ENCODE measurements at regions not wholly inside any gene's neighbourhood (a gene's known extent, or its start where the extent isn't known, plus 50 kb on each side); places are given as distances from the start of the nearest gene placed in this dataset.

- H3K27ac ChIP-seq = no peak overlapping the region
- H3K36me3 ChIP-seq = no peaks in the 10 kb centered on the region
- H3K27me3 ChIP-seq = no peaks in the 10 kb centered on the region
- WGBS, 2 donors = 90 to 92% methylated on average over 2 of the region's 2 CpGs
- H3K4me1 ChIP-seq = no peaks in the 10 kb centered on the region
- TF ChIP-seq CTCF (IDR thresholded peaks at IDR 0.05) = no peak
- H3K4me3 ChIP-seq = no peak overlapping the region
- intact Hi-C loops (cut with DNase I) = no loop called here
- no peak for ATAC-seq
- no peak for DNase-seq
- H3K9me3 ChIP-seq = no peaks in the 10 kb centered on the region
These were observed 84.1 kb upstream of the PIK3CG start for GRCh38 chr7:106781007-106781406.

GRCh38 chr7:106781828-106782544, 83.1 kb upstream of the PIK3CG start:
- DNase-seq (no peak), ATAC-seq (no peak)
- no peak overlapping the region for H3K4me3 ChIP-seq
- intact Hi-C loops (cut with DNase I) = no loop called here
- no peaks in the 10 kb centered on the region for H3K36me3 ChIP-seq
- no peak overlapping the region for H3K27ac ChIP-seq
- no peaks in the 10 kb centered on the region for H3K9me3 ChIP-seq
- no peaks in the 10 kb centered on the region for H3K27me3 ChIP-seq
- H3K4me1 ChIP-seq = no peaks in the 10 kb centered on the region
- TF ChIP-seq CTCF (IDR thresholded peaks at IDR 0.05) = no peak
- WGBS, 2 donors = 45 to 95% methylated on average over 1 of the region's 1 CpG

GRCh38 chr7:106783286-106783685, 81.8 kb upstream of the PIK3CG start:
- no peaks in the 10 kb centered on the region for H3K36me3 ChIP-seq
- intact Hi-C loops (cut with DNase I) = no loop called here
- H3K4me3 ChIP-seq = no peak overlapping the region
- no peaks in the 10 kb centered on the region for H3K9me3 ChIP-seq
- TF ChIP-seq CTCF (IDR thresholded peaks at IDR 0.05) = no peak
- H3K4me1 ChIP-seq = no peaks in the 10 kb centered on the region
- H3K27ac ChIP-seq = no peak overlapping the region
- DNase-seq = no peak
- peaks cover 0 to 3% (median 0%) of the 10 kb centered on the region in 7 donors for H3K27me3 ChIP-seq
- no peak for ATAC-seq
- 68 to 81% methylated on average over 1 of the region's 1 CpG for WGBS, 2 donors

GRCh38 chr7:106788637-106789036, 76.4 kb upstream of the PIK3CG start:
- no peaks in the 10 kb centered on the region for H3K9me3 ChIP-seq
- H3K27me3 ChIP-seq = peaks cover 0 to 5% (median 0%) of the 10 kb centered on the region in 7 donors
- DNase-seq (no peak), ATAC-seq (no peak)
- 96 to 97% methylated on average over 1 of the region's 1 CpG for WGBS, 2 donors
- no peak overlapping the region for H3K4me3 ChIP-seq
- no peaks in the 10 kb centered on the region for H3K36me3 ChIP-seq
- intact Hi-C loops (cut with DNase I) = no loop called here
- TF ChIP-seq CTCF (IDR thresholded peaks at IDR 0.05) = no peak
- H3K27ac ChIP-seq = no peak overlapping the region
- H3K4me1 ChIP-seq = no peaks in the 10 kb centered on the region
